HG03439 (cell line): ENCODE measurements at regions not wholly inside any gene's neighbourhood (a gene's known extent, or its start where the extent isn't known, plus 50 kb on each side); places are given as distances from the start of the nearest gene placed in this dataset.

Experiments
- ATAC-seq: cut with Tn5 transposase; IDR thresholded peaks from one replicate; pipeline ENCODE4 v1.9.1; 2021; ENCODE audit warnings: mild to moderate bottlenecking, moderate library complexity; ENCODE audit not compliant: unreplicated experiment

- ATAC-seq = no peak
These were observed 722.4 kb upstream of the TENM3 start for GRCh38 chr4:181520790-181521189.

GRCh38 chr4:181523973-181524372 is 719.2 kb upstream of the TENM3 start:
- ATAC-seq = no peak

GRCh38 chr4:181524499-181524898 is 718.7 kb upstream of the TENM3 start:
- ATAC-seq = no peak

- ATAC-seq = no peak
These were observed 717.6 kb upstream of the TENM3 start for GRCh38 chr4:181525634-181526033.

GRCh38 chr4:181528570-181529184 is 714.5 kb upstream of the TENM3 start:
- ATAC-seq = peak; percentile 58

- no peak for ATAC-seq
These were observed 713.7 kb upstream of the TENM3 start for GRCh38 chr4:181529537-181529936.

- no peak for ATAC-seq
These were observed 706.9 kb upstream of the TENM3 start for GRCh38 chr4:181536196-181536746.

- no peak for ATAC-seq
These were observed 706.3 kb upstream of the TENM3 start for GRCh38 chr4:181536811-181537434.

- ATAC-seq = no peak
These were observed 704.8 kb upstream of the TENM3 start for GRCh38 chr4:181538431-181538830.

- no peak for ATAC-seq
These were observed 701.8 kb upstream of the TENM3 start for GRCh38 chr4:181541396-181541795.

- no peak for ATAC-seq
These were observed 694.2 kb upstream of the TENM3 start for GRCh38 chr4:181548873-181549575.

- no peak for ATAC-seq
These were observed 693.5 kb upstream of the TENM3 start for GRCh38 chr4:181549576-181550188.

- no peak for ATAC-seq
These were observed 692.8 kb upstream of the TENM3 start for GRCh38 chr4:181550381-181550780.

GRCh38 chr4:181559637-181560036 is 683.6 kb upstream of the TENM3 start:
- ATAC-seq = no peak

GRCh38 chr4:181562399-181562798 is 680.8 kb upstream of the TENM3 start:
- ATAC-seq = no peak

- no peak for ATAC-seq
These were observed 678.6 kb upstream of the TENM3 start for GRCh38 chr4:181564625-181565024.

GRCh38 chr4:181566490-181566889 is 676.7 kb upstream of the TENM3 start:
- ATAC-seq = no peak

- ATAC-seq = no peak
These were observed 673.6 kb upstream of the TENM3 start for GRCh38 chr4:181569553-181569952.

GRCh38 chr4:181578911-181579310 is 664.3 kb upstream of the TENM3 start:
- no peak for ATAC-seq

- ATAC-seq = no peak
These were observed 663.7 kb upstream of the TENM3 start for GRCh38 chr4:181579486-181579885.

GRCh38 chr4:181581983-181582382 is 661.2 kb upstream of the TENM3 start:
- ATAC-seq = no peak

GRCh38 chr4:181582595-181582994 is 660.6 kb upstream of the TENM3 start:
- ATAC-seq = no peak
